Islet precursor cell (in vitro differentiated cells): ENCODE measurements at regions not wholly inside any gene's neighbourhood (a gene's known extent, or its start where the extent isn't known, plus 50 kb on each side); places are given as distances from the start of the nearest gene placed in this dataset.
"Not testable (repeated sequence)": the region's sequence is repeated elsewhere in the genome, so short reads cannot be mapped to it uniquely, and the experiment has no call there.

Source experiments
- DNase-seq: peaks from one replicate; pipeline ENCODE4 v3.0.0-alpha.2; 2018

GRCh38 chr5:10921160-10921559 is 160.1 kb upstream of the DAP start:
- no peak for DNase-seq

DNA sequence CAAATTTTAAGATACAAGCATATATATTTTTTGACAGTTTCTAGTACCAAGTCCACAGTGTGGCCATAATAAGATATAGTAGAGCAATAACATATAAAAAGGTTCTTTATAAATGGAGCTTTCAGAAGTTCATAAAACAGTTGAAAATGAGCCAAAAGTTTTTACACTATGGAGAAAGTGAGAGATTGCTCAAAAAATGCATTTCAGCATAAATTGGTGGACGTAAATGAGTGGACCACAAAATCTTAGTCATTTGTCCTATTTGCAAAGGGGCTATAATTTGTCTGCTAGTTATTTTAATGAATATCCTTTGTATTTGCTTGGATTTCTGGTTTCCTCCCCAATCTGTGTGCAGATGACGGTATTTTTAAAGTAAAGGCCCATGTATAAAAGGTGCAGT is 159.4 kb upstream of the DAP start:
- DNase-seq, result no peak

GRCh38 chr5:10914741-10915480 is 153.9 kb upstream of the DAP start:
- no peak for DNase-seq

GRCh38 chr5:10913841-10914240 is 152.8 kb upstream of the DAP start:
- DNase-seq, result peak; percentile 60

DNA sequence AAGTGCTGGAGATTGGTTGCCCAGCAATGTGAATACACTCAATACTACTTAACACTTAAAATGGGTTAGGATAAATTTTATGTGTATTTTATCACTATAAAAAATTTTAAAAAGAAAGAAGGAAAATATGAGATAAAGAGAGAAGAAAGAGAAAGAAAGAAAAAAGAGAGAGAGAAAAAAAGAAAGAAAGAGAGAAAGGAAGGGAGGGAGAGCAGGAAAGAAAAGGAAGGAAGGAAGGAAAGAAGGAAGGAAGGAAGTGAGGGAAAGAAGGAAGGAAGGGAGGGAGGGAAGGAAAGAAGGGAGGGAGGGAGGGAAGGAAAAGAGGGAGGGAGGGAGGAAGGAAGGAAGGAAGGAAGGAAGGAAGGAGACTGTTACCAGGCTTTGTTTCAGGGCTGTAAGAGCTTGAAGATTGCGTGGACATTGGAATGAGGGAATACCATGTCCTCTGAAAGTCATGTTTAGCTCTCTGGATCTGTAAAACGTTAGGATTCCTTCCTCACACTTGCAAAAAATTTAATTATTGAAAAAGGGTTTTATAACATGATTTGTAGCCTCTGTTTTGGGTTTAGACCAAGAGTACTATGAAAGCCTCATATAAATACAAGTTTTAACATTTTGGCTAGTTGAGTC is 152.3 kb upstream of the DAP start:
- no peak for DNase-seq

DNA sequence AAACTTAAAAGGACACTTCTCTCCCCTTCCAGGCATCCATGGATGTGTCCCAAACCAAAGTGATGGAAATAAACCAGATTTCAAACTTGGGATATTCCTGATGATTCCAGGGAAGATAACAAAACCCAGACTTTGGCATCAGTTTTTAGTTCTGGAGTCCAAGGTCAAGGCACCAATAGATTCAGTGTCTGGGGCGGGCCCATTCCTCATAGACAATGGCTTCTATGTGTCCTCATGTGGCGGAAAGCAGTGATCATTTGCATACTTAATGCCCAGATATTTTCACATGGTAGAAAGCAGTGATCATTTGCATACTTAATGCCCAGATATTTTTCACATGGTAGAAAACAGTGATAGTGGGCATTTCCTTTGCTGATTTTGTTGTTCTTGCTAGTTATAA is 151.4 kb upstream of the DAP start:
- no peak for DNase-seq

GRCh38 chr5:10910261-10910660 is 149.2 kb upstream of the DAP start:
- DNase-seq, result no peak

DNA sequence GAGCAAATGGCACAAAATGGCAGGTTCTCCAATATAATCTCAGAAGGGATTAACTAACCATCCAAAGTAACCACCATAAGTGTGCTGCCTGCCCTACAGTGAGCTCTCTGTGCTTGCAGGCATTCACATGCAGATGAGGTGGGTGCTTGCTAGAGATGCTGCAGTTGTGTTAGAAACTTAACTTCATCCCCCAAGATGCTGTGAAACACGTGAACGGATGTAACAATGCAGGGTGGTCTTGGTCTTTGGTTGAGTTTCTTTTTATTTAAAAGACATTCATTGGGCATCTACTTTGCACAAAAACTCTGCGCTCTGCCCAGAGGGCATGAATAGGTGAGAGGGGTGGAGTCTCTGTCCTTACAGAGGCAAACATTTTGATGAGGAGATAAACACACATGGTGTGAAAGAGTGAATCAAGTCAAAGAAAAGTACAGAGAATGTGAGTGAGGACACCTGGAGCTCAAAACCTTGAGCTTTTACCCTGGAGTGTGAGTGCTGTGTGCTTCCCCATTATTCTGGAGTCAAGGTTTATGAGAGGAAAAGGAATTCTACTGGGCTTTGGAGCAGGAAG is 143.9 kb upstream of the DAP start:
- DNase-seq, result no peak

DNA sequence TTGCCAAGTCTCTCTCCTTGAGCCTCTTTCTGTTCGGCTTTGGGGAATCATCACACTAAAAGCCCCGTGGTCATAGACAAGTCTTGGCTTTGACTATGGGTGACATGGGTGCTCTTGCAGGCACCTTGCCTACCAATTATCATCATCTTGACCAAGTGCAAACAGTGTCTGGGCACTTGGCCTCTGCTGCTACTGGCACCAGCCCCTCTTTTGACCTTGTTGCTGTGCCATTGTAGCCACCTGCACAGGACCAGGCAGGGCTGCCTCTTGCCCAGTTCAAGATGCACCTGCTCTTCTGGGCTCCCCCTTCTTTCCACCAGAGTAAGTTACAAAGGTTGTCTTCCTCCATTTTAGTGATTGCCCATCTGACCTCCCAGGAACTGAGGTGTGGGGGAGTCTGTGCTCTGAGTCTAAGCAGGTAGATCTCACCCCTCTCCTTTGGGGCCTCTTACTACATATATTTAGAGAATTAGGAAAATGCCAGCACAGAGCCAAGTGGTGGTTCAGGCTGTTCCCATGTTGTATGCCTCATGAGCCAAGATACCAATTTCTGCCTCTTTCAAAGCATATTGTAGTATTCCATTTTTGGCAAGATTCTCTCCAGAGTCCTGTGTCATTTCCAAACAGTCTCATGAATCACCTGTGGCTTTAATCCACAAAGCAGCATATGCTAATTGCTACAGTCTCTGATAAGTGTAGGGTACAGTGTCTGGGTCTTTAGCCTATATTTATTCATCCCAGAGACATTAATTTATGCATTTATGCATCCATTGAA is 142.9 kb upstream of the DAP start:
- DNase-seq, result no peak

- DNase-seq, result no peak
Observed at GRCh38 chr5:10902145-10902544, 141.1 kb upstream of the DAP start.

DNA sequence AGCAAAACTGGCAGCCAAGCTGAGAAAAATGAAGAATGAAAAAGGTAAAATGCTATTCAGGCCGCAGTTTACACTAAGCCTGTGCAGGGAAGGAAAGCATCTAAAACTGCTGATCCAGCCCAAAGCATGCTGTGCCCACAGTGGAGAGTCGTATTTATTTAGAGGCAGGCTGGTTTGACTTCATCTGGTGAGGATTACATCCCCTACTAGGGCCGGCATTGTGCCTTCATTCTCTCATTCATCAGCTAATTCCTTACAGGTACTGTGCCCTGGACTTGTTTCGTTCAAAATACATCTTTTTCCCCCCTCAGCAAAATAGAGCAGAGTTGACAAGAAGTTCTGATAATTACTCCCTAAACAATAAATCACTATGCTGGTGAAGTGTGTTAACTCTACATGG is 137.5 kb upstream of the DAP start:
- no peak for DNase-seq

DNA sequence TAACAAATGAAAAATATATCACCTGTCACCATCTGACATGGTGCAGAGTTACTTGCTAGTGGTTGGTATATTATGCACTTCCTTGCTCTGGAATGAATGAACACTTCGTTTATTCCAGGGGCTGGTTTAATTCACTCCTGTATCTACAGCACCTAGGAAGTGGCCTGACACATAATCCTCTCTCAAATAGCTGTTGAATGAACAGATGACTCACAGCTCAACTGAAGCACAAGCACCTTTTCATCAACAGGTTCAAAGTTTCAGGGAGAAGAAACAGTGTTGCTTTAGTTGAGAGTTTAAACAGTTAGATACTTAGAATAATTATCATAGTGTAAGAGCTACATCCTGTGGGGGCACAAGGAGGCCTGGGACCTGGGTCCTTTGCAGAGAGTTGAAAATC is 135.0 kb upstream of the DAP start:
- DNase-seq, result no peak

GRCh38 chr5:10894445-10895054 is 133.5 kb upstream of the DAP start:
- no peak for DNase-seq

DNA sequence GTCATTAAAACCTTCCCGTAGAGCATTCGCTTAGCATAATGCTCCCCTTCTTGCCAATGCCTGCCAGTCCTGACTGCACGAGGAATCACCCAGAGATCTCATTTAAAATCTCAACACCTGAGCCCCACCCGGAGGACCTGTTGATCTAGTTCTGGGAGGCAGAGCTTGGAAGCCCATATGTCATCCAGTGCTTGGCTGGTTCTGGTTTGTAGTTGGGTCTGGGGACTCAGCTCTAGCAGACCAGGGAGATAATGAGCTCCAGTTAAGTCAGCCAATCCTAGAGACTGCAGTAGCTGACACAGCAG is 131.8 kb upstream of the DAP start:
- DNase-seq, result no peak

GRCh38 chr5:10892147-10892910 is 131.3 kb upstream of the DAP start:
- DNase-seq, result no peak

GRCh38 chr5:10891193-10891592 is 130.2 kb upstream of the DAP start:
- DNase-seq, result no peak

- no peak for DNase-seq
Observed at GRCh38 chr5:10886497-10886896, 125.5 kb upstream of the DAP start.

DNA sequence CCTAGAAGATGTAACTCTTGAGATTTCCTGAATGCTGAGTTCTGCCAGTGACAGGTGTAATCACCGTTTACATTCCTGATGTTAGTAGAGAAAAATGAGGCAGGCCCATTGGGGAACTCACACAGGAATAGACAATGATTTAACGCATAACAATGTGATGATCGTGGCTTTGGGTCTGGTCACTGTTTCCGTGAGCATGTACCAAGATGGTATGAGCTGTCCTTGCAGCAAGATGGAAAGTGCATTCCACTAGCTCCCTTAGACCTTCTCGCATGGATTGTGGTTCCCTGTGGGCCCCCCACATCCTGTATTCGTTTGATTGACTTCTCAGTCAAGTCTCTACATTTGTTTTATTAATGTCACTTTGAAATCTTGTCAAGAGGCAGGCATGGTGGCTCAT is 124.0 kb upstream of the DAP start:
- peak; percentile 70 for DNase-seq

DNA sequence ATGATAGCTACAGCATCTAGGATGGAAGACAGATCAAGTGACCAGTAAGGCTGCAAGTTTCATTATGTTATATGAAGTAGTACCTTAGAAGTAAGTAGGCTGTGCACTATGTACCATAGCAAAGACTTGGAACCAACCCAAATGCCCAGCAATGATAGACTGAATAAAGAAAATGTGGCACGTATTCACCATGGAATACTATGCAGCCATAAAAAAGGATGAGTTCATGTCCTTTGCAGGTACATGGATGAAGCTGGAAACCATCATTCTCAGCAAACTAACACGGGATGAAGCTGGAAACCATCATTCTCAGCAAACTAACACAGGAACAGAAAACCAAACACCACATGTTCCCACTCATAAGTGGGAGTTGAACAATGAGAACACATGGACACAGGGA is 122.9 kb upstream of the DAP start:
- not testable (repeated sequence) for DNase-seq

DNA sequence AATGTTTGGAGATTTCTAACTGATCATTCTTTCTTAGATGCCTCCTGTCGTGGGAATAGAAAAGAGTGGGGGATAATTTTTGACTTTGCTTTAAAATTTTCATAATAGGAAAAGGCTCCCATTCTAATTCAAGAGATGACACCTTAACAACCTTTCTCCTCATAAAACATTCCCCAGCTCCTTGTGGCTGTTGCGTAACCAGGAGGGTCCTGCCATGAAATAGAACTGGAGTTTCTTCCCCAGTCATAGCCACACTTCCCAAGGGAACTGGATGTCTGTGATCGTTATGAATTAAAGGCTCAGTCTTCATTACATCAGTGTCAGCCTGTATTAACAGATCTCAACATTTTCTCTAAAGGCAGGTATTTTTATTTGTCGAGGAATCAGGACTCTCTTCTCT is 119.9 kb upstream of the DAP start:
- no peak for DNase-seq

DNA sequence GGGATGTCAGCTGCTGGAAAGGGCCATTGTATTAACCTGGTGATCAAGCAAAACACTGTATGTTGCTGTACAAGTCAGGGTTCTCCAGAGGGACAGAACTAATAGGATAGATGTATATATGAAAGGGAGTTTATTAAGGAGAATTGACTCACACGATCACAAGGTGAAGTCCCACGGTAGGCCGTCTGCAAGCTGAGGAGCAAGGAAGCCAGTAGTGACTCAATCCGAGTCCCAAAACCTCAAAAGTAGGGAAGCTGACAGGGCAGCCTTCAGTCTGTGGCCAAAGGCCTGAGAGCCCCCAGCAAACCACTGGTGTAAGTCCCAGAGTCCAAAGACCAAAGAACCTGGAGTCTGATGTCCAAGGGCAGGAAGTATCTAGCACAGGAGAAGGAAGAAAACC is 116.0 kb upstream of the DAP start:
- not testable (repeated sequence) for DNase-seq

DNA sequence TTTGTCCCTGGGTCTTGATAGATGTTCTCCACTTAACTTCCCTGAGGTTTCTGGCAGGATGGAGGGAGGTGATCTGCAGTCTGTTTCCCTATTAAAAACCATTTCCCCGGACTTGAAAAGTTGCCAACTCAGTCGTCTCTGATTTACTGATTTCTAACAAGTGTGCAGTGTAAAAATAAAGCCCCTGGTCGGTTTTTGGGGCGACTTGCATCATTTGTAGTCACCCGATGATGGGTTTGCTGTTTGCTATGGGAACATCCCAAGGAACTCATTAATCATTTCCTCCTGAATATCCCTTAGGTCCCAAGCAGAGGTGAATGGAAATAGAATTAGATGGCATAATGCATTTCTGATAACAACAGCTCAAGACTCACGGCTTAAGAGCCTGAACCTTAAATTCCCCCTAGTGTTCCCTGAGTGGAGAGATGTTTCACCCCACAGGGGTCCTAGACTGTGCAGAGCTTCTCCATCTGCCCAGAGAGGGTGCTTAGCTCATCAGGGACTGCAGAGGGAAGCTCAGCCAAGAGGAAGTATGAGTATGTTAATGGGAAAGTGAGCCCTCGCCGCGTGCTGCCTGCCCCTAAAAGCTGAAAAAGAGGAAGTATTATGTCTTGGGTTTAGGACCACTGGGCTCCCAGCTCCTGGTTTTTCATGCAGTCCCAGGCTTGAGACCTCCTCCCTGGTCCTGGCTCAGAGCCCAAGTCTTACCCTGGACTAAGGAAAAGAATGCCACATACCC is 115.1 kb upstream of the DAP start:
- no peak for DNase-seq
